ENCODE measurements at regions not wholly inside any gene's neighbourhood (a gene's known extent, or its start where the extent isn't known, plus 50 kb on each side); places are given as distances from the start of the nearest gene placed in this dataset.

DNA sequence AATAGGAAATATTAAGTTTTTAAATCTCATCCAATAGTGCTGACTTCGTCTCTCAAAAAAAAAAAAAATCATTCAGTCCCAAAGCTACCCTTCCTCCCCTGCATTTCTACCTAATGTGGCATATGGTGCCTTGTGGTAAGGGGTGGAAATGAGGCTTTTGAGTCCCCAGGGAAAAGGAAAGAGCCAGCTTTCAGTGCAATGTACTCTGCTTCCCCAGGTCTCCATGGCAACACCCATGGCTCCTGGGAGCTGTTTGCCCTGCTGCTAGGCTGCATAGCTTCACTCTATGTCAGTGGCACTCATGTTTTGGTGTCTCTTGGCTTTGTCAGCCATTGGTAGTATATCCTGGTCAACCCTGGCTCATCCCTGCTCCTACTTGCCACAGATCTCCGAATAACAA is 175.9 kb downstream of the SLC39A8 start:
- TF ChIP-seq, protein P1, sequence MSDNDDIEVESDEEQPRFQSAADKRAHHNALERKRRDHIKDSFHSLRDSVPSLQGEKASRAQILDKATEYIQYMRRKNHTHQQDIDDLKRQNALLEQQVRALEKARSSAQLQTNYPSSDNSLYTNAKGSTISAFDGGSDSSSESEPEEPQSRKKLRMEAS (IDR thresholded peaks at IDR 0.05), result no peak

DNA sequence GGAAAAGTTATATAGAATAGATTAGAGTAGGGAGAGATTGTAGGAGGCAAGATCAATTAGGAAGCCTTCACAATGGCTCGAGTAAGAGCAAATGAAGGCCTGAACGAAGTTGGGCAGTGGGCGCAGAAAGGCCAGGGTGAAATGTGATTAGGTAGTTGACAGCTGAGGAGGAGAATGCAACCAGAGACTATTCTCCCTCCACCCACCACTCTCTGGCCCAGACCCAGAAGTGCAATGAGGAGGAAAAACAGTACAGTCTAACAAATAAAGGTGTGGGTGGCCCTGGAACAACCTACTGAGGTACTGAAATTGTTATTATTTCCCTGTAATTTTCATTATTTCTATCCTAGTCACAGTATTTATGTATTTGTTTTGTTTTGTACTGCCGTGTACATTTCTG is 176.7 kb downstream of the SLC39A8 start:
- TF ChIP-seq ZBTB7A (IDR thresholded peaks at IDR 0.05; ENCODE audit: low read depth) (peak; percentile 33; the same call in 1 of the 2 replicates), NFIC (IDR thresholded peaks at IDR 0.05) (peak; percentile 83), TCF12 (IDR thresholded peaks at IDR 0.05; ENCODE audit: low read depth) (peak; percentile 59), RAD21 (IDR thresholded peaks at IDR 0.05; ENCODE audit: low read depth) (no peak), CREB1 (IDR thresholded peaks at IDR 0.05; ENCODE audit: low read depth) (no peak), YY1 (IDR thresholded peaks at IDR 0.05; ENCODE audit: low read depth) (no peak), CEBPB (IDR thresholded peaks at IDR 0.05) (no peak), TEAD4 (IDR thresholded peaks at IDR 0.05) (peak; percentile 53; the same call in 1 of the 2 replicates), FOXM1 (IDR thresholded peaks at IDR 0.05; ENCODE audit: borderline replicate concordance, low read depth) (no peak), EP300 (IDR thresholded peaks at IDR 0.05; ENCODE audit: borderline replicate concordance) (peak; percentile 75; the same call in 1 of the 2 replicates), TAF1 (IDR thresholded peaks at IDR 0.05; ENCODE audit: low read depth) (no peak), EGR1 (IDR thresholded peaks at IDR 0.05) (peak; percentile 80)
- TF ChIP-seq, protein P1 (IDR thresholded peaks at IDR 0.05), result peak; percentile 54
- TF ChIP-seq, protein P2, sequence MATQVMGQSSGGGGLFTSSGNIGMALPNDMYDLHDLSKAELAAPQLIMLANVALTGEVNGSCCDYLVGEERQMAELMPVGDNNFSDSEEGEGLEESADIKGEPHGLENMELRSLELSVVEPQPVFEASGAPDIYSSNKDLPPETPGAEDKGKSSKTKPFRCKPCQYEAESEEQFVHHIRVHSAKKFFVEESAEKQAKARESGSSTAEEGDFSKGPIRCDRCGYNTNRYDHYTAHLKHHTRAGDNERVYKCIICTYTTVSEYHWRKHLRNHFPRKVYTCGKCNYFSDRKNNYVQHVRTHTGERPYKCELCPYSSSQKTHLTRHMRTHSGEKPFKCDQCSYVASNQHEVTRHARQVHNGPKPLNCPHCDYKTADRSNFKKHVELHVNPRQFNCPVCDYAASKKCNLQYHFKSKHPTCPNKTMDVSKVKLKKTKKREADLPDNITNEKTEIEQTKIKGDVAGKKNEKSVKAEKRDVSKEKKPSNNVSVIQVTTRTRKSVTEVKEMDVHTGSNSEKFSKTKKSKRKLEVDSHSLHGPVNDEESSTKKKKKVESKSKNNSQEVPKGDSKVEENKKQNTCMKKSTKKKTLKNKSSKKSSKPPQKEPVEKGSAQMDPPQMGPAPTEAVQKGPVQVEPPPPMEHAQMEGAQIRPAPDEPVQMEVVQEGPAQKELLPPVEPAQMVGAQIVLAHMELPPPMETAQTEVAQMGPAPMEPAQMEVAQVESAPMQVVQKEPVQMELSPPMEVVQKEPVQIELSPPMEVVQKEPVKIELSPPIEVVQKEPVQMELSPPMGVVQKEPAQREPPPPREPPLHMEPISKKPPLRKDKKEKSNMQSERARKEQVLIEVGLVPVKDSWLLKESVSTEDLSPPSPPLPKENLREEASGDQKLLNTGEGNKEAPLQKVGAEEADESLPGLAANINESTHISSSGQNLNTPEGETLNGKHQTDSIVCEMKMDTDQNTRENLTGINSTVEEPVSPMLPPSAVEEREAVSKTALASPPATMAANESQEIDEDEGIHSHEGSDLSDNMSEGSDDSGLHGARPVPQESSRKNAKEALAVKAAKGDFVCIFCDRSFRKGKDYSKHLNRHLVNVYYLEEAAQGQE (IDR thresholded peaks at IDR 0.05; ENCODE audit: low read depth), result no peak
- TF ChIP-seq, protein P3, sequence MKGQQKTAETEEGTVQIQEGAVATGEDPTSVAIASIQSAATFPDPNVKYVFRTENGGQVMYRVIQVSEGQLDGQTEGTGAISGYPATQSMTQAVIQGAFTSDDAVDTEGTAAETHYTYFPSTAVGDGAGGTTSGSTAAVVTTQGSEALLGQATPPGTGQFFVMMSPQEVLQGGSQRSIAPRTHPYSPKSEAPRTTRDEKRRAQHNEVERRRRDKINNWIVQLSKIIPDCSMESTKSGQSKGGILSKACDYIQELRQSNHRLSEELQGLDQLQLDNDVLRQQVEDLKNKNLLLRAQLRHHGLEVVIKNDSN (IDR thresholded peaks at IDR 0.05), result no peak

DNA sequence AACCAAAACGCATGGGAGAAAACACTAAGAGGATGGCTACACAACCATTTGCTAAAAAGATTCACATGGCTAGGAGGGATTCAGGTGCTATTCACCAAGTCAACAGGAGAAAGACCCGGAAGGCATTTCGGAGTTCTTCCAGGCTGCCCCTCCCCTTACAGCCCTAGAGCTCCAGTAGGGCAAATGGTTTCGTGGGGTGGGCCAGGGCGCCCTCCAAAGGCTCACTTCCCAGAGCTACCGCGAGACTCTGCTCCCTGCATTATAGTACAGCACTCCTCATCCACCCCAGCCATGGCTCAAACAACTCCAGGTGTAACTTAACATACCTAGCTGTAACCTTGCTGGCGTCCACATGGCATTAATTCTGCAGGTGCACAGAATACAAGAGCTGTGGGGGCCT is 179.7 kb downstream of the SLC39A8 start:
- TF ChIP-seq, protein P1 (IDR thresholded peaks at IDR 0.05), result no peak
- TF ChIP-seq, protein P2 (IDR thresholded peaks at IDR 0.05; ENCODE audit: low read depth), result no peak
- no peak for TF ChIP-seq ZBTB7A (IDR thresholded peaks at IDR 0.05; ENCODE audit: low read depth)
- TF ChIP-seq TAF1 (IDR thresholded peaks at IDR 0.05; ENCODE audit: low read depth), result no peak
- TF ChIP-seq FOXM1 (IDR thresholded peaks at IDR 0.05; ENCODE audit: borderline replicate concordance, low read depth), result no peak
- TF ChIP-seq, protein P3 (IDR thresholded peaks at IDR 0.05), result no peak
- TF ChIP-seq RAD21 (IDR thresholded peaks at IDR 0.05; ENCODE audit: low read depth), result no peak
- no peak for TF ChIP-seq NFIC (IDR thresholded peaks at IDR 0.05)
- no peak for TF ChIP-seq CREB1 (IDR thresholded peaks at IDR 0.05; ENCODE audit: low read depth)
- TF ChIP-seq CEBPB (IDR thresholded peaks at IDR 0.05), result no peak
- no peak for TF ChIP-seq EGR1 (IDR thresholded peaks at IDR 0.05)
- no peak for TF ChIP-seq TCF12 (IDR thresholded peaks at IDR 0.05; ENCODE audit: low read depth)
- TF ChIP-seq YY1 (IDR thresholded peaks at IDR 0.05; ENCODE audit: low read depth), result no peak

DNA sequence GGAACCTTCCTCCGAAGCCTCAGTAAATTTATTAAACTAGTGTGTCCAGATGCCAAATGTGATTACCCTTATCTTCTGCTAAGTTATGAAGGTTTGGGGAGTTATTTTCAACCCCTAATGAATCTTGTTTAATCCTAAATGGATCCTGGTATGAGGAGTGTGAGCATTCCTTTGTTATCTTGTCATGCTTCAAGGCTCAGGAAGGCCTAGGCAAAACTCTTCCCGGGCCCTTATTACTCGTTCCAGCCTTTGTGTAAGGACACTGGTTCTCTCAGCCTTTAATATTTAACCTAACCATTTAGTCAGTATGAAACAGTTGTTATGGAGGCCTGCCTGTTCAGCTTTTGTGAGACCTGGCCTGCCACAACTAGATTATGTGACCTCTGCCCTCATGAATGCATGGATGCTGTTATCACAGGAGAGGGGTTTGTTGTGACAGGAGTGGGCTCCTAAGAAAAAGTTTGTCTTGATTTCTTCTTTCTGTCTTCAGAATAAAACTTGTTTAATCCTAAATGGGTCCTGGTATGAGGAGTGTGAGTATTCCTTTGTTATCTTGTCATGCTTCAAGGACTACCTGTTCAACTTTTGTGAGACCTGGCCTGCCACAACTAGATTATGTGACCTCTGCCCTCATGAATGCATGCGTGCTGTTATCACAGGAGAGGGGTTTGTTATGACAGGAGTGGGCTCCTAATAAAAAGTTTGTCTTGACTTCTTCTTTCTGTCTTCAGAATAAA is 181.7 kb downstream of the SLC39A8 start:
- no peak for TF ChIP-seq EGR1 (IDR thresholded peaks at IDR 0.05)

DNA sequence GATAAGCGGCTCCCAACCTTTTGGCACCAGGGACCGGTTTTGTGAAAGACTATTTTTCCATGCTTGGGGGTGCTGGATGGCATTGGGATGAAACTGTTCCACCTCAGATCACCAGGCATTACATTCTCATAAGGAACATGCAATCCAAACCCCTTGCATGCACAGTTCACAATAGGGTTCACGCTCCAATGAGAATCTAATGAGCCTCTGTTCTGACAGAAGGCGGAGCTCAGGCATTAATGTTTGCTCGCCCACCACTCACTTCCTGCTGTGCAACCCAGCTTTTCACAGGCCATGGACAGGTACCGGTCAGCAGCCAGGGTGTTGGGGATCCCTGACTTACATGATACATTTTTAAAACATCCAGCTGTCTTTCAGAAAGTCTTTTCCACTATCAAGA is 187.3 kb downstream of the SLC39A8 start:
- TF ChIP-seq RAD21 (IDR thresholded peaks at IDR 0.05; ENCODE audit: low read depth) (peak; percentile 36), TAF1 (IDR thresholded peaks at IDR 0.05; ENCODE audit: low read depth) (no peak), EP300 (IDR thresholded peaks at IDR 0.05; ENCODE audit: borderline replicate concordance) (peak; percentile 100), TEAD4 (IDR thresholded peaks at IDR 0.05) (peak; percentile 96), TCF12 (IDR thresholded peaks at IDR 0.05; ENCODE audit: low read depth) (peak; percentile 99), YY1 (IDR thresholded peaks at IDR 0.05; ENCODE audit: low read depth) (peak; percentile 65; the same call in 1 of the 2 replicates), FOXM1 (IDR thresholded peaks at IDR 0.05; ENCODE audit: borderline replicate concordance, low read depth) (peak; percentile 99), EGR1 (IDR thresholded peaks at IDR 0.05) (peak; percentile 93), CREB1 (IDR thresholded peaks at IDR 0.05; ENCODE audit: low read depth) (no peak), CEBPB (IDR thresholded peaks at IDR 0.05) (peak; percentile 82), ZBTB7A (IDR thresholded peaks at IDR 0.05; ENCODE audit: low read depth) (peak; percentile 96), NFIC (IDR thresholded peaks at IDR 0.05) (peak; percentile 98)
- TF ChIP-seq, protein P3 (IDR thresholded peaks at IDR 0.05), result 0 out of 2 replicates have a peak, but pooled peaks have one; percentile 5
- TF ChIP-seq, protein P2 (IDR thresholded peaks at IDR 0.05; ENCODE audit: low read depth), result no peak
- TF ChIP-seq, protein P1 (IDR thresholded peaks at IDR 0.05), result peak; percentile 77

All from Ishikawa (cell line).